T-helper 2 cell treated with Interferon-gamma antibody and Interleukin-4, amounts not matched to agents 5 μg/mL and 100 μg/mL, for 36 hours (primary cell): ENCODE measurements at regions not wholly inside any gene's neighbourhood (a gene's known extent, or its start where the extent isn't known, plus 50 kb on each side); places are given as distances from the start of the nearest gene placed in this dataset.

Experiments
- DNase-seq: peaks from one replicate; pipeline ENCODE4 v3.0.0; 2021; ENCODE audit warnings: low spot score
- H3K27ac Mint-ChIP-seq: one replicate; pipeline ENCODE4 v1.8.0; 2021; ENCODE audit warnings: mild to moderate bottlenecking, mixed read lengths
- H3K27me3 Mint-ChIP-seq: one replicate; pipeline ENCODE4 v1.8.0; 2021; ENCODE audit warnings: low read depth, mixed read lengths
- H3K36me3 Mint-ChIP-seq: one replicate; pipeline ENCODE4 v1.8.0; 2021; ENCODE audit warnings: low read depth, mixed read lengths
- H3K4me1 Mint-ChIP-seq: one replicate; pipeline ENCODE4 v1.8.0; 2021; ENCODE audit warnings: low read depth, mixed read lengths
- H3K4me3 Mint-ChIP-seq: one replicate; pipeline ENCODE4 v1.8.0; 2022; ENCODE audit warnings: mild to moderate bottlenecking, moderate library complexity, mixed read lengths
- H3K9me3 Mint-ChIP-seq: one replicate; pipeline ENCODE4 v1.8.0; 2021; ENCODE audit warnings: mixed read lengths

DNA sequence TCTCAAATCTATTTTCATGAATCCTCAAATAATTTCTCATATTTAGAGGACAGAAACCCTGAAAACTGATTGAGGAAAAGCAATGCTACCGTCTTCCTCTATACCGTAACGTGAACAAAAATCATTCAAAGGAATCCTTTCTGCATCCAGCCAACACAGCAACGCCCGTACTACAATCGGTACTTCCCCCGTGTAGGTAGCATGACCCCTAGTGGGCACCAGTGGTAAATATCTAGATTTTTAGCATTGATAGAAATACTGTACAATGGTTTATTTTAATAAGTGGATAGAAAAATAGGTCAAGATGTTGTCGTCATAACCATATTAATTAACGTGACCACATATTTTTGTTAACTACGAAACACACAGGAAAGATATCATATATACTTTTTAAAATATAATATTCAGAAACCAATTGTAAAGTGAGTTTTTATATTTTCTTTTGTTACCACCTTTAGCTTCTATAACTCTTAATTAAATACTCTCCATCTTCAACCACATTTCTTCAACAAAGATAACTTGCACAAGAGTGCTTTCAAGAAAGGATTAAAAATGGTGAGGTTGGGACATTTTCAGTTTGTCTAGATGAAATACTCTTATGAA, 194.1 kb downstream of the SS18 start:
- no peak overlapping the region for H3K27ac Mint-ChIP-seq
- no peak overlapping the region for H3K4me3 Mint-ChIP-seq
- no peak for DNase-seq
- no peaks in the 10 kb centered on the region for H3K36me3 Mint-ChIP-seq
- no peaks in the 10 kb centered on the region for H3K4me1 Mint-ChIP-seq
- peaks cover 3% of the 10 kb centered on the region for H3K27me3 Mint-ChIP-seq
- H3K9me3 Mint-ChIP-seq: no peaks in the 10 kb centered on the region

DNA sequence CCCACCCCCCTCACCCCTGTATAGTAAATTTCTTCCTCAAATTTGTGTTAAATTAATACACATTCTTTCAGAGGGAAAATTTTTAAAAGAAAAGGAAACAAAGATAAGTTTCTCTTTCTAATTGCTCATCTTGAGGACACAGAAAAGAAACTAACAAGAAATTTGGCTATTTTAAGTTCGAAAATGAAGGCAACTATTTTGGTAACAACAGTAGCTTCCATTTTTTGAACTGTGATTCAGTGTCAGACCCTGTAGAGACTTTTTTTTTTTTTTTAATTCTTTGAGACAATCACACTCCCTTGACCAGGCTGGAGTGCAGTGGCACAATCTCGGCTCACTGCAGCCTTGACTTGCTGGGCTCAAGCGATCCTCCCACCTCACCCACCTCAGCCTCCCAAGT, 194.9 kb downstream of the SS18 start:
- Mint-ChIP-seq H3K4me1 (no peaks in the 10 kb centered on the region), H3K4me3 (no peak overlapping the region), H3K36me3 (no peaks in the 10 kb centered on the region), H3K27ac (no peak overlapping the region), H3K27me3 (peaks cover 3% of the 10 kb centered on the region), H3K9me3 (no peaks in the 10 kb centered on the region)
- DNase-seq: no peak

DNA sequence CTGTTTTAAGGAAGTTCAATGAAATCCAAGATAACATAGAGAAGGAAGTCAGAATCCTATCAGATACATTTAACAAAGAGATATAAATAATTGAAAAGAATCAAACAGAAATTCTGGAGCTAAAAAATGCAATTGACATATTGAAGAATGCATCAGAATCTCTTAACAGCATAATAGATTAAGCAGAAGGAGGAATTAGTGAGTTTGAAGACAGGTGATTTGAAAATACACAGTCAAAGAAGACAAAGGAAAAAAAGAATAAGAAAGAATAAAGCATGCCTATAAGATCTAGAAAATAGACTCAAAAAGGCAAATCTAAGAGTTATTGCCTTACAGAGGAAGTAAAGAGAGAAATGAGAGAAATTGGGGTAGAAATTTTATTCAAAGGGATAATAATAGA, 204.1 kb downstream of the SS18 start:
- Mint-ChIP-seq H3K27ac (no peak overlapping the region), H3K36me3 (no peaks in the 10 kb centered on the region), H3K4me3 (no peak overlapping the region), H3K9me3 (no peaks in the 10 kb centered on the region), H3K4me1 (no peaks in the 10 kb centered on the region), H3K27me3 (no peaks in the 10 kb centered on the region)
- DNase-seq: no peak

DNA sequence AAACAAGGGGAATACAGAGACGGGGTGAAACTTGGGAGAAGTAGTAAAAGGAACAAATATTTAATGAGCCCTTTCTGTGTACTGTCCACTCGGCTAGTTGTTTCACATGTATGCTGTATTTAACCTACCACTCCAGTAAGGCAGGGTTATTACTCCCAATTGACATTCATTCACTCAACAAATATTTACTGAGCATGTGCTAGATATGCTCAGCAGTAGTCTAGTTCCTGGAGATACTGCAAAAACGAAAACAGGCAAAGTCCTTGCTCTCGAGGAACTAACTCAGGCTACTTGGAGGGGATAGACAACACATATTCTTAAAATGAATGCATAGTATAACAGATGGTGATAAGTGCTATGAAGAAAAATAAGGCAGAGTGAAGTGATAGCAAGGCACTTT, 207.3 kb downstream of the SS18 start:
- Mint-ChIP-seq H3K9me3 (no peaks in the 10 kb centered on the region), H3K27me3 (no peaks in the 10 kb centered on the region), H3K36me3 (no peaks in the 10 kb centered on the region), H3K4me3 (no peak overlapping the region), H3K4me1 (no peaks in the 10 kb centered on the region), H3K27ac (no peak overlapping the region)
- no peak for DNase-seq

DNA sequence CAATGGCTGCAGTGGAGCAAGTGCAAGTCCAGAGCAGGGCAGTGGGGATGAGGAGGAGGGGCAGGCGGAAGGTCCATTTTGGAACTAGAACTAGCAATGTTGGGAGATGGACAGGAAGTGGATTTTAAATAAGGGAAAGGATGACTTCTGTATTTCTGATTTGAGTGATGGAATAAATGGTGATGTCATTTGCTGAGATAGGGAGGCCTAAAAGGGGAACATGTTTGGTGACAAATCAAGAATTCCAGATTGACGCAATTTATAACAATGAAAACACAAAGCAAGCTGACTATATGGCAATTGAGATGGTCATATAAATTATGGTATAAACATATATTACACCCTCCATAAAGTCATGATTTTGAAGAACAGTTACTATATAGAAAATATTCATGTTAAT, 209.3 kb downstream of the SS18 start:
- Mint-ChIP-seq H3K4me1 (no peaks in the 10 kb centered on the region), H3K4me3 (no peak overlapping the region), H3K27me3 (no peaks in the 10 kb centered on the region), H3K27ac (no peak overlapping the region), H3K36me3 (no peaks in the 10 kb centered on the region), H3K9me3 (no peaks in the 10 kb centered on the region)
- DNase-seq: no peak

DNA sequence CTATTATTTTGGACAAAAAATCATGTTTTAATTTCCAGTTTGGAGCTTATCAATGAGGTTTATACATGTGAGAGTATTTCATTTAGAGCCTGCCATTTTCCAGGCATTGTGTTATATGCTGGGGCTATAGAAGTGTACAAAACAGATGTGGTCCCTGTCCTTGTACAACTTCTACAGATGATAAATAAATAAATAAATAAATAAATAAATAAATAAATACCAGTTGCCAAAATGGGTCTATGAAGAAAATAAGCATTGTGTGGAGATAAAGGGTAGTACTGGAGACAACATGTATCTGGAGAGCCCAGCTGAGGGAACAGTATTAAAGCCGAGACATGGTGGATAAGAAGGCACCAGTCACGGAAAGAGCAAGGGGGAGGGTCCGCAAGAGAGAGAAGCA, 210.0 kb downstream of the SS18 start:
- Mint-ChIP-seq H3K9me3 (no peaks in the 10 kb centered on the region), H3K27me3 (no peaks in the 10 kb centered on the region), H3K27ac (no peak overlapping the region), H3K36me3 (no peaks in the 10 kb centered on the region), H3K4me3 (no peak overlapping the region), H3K4me1 (no peaks in the 10 kb centered on the region)
- DNase-seq: no peak

DNA sequence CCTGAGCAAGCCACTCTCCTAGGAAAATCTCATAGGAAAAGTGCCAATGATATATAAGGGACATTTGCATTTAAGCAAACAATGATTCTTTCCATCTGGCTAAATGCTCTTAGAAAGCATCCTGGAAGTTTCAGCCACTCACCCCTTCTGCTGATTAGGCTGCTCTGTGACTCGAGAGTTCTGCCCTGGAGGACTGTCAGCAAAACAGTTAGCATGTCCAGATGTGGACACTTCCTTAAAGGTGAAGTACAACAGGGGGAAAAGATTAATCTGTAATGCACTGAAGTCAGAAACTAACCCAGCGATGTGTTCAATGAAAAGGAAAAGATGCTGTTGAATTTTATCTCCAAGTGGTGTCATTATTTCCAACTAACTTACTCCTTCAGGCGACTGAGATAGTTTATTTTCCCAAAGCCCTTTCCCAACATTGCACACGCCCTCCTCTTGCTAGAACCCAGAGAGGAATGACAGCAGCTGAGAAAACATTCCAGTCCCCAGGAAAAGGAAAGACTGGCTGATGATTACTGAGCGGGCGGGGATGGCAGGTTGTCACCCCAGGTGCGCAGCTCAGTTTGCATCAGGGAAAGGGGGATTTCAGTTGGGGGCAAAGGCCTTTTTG, 214.0 kb downstream of the SS18 start:
- no peak for DNase-seq
- no peaks in the 10 kb centered on the region for H3K9me3 Mint-ChIP-seq
- no peak overlapping the region for H3K4me3 Mint-ChIP-seq
- no peaks in the 10 kb centered on the region for H3K4me1 Mint-ChIP-seq
- H3K27me3 Mint-ChIP-seq: no peaks in the 10 kb centered on the region
- no peaks in the 10 kb centered on the region for H3K36me3 Mint-ChIP-seq
- no peak overlapping the region for H3K27ac Mint-ChIP-seq

DNA sequence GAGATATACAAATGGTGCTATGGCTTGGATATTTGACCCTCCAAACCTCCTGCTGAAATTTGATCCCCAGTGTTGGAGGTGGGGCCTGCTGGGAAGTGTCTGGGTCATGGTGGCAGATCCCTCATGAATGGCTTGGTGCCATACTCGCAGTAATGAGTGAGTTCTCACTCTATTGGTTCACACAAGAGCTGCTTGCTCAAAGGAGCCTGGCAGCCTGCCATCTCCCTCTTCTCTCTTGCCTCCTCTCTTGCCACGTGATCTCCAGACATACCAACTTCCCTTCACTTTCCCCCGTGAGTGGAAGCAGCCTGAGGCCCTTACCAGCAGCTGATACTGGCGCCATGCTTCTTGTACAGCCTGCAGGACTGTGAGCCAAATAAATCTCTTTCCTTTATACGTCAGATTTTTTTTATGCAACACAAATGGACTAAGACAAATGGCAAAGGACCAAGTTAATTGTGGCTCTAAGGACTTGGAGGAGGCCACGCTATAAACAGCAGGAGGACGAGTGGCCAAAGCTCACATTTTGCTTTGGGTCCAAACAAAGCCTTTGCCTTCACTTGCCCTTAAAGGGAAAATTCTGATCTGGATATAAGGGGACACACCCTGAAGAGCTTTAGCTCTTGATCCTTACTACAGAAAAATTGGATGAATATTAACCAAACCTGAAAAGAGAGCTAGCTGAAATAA, 214.7 kb downstream of the SS18 start:
- Mint-ChIP-seq H3K4me1 (no peaks in the 10 kb centered on the region), H3K9me3 (no peaks in the 10 kb centered on the region), H3K27ac (no peak overlapping the region), H3K36me3 (no peaks in the 10 kb centered on the region), H3K4me3 (no peak overlapping the region), H3K27me3 (no peaks in the 10 kb centered on the region)
- DNase-seq: no peak

DNA sequence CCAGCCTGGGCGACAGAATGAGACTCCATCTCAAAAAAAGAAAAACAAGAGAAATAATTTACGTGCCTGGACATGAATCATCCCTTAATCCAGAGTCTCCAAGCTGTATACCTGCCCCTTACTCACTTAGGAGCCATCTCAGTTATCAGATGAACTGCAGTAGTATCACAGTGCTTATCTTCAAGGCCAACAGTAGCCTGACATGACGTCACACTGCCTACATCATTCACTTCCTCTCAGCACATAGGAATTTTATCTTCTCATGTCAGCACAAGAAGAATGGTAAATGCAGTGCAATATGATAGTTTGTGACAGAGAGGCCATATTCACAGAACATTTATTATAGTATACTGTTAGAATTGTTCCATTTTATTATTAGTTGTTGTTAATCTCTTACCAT, 216.6 kb downstream of the SS18 start:
- H3K27me3 Mint-ChIP-seq: peaks cover 2% of the 10 kb centered on the region

DNA sequence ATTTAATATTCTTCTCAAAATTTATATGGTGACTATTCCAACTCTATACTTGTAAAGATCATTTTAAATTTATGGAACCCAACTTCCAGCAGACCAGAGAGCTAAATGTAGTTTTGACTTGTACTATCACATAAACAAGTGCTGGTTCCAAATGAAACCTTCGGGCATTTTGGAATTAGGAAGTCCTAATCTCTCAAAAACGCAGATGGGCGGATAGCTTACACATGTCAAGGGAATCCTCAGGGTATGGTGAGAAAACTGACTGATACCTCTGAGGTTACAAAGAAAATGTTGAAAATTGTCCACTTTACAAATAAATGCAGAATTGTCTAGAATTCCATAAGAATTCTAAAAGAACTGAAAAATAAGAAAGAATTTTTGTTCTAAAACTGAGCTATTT, 224.1 kb downstream of the SS18 start:
- peaks cover 2% of the 10 kb centered on the region for H3K27me3 Mint-ChIP-seq
- H3K4me1 Mint-ChIP-seq: no peaks in the 10 kb centered on the region
- H3K4me3 Mint-ChIP-seq: no peak overlapping the region
- no peak overlapping the region for H3K27ac Mint-ChIP-seq
- DNase-seq: no peak
- H3K36me3 Mint-ChIP-seq: no peaks in the 10 kb centered on the region
- H3K9me3 Mint-ChIP-seq: no peaks in the 10 kb centered on the region

More for the DNA sequence above, 216.6 kb downstream of the SS18 start:
- Mint-ChIP-seq H3K27ac (no peak overlapping the region), H3K4me3 (no peak overlapping the region), H3K4me1 (no peaks in the 10 kb centered on the region), H3K36me3 (no peaks in the 10 kb centered on the region), H3K9me3 (no peaks in the 10 kb centered on the region)
- no peak for DNase-seq

DNA sequence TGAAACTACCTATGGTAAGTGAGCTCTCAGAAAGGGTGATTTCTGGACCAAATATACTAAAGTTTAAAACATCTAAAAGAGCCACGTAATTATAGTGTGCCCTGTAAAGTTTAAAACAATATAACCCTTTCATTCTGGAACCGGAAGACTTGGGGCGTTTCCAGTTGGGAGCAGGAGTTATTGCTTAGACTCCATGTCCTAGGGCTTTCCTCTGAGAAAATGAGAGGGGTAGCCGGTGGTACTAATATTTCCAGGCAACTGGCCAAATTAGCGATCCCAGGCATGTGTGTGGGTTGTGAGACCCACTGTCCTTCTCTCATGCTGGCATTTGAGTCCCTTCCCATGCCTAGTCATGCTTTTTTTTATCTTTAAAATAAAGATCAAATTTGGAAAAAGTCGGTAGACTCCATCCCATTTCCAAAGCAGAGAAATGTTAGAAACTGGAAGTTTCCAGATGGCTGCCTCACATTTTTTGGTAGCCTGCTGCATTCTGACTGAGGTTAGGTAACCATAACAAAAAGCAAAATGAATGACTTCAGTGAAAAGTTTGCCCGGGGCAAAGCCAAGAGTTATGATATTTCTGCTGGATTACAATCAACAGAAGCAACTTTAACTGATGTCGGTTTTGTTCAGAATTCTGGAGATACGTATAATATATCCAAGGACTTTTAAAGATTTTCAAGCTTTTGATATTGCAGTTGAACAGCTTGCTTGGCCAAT, 227.4 kb downstream of the SS18 start:
- Mint-ChIP-seq H3K4me3 (no peak overlapping the region), H3K27ac (no peak overlapping the region), H3K27me3 (no peaks in the 10 kb centered on the region), H3K36me3 (no peaks in the 10 kb centered on the region), H3K4me1 (no peaks in the 10 kb centered on the region), H3K9me3 (no peaks in the 10 kb centered on the region)
- no peak for DNase-seq

DNA sequence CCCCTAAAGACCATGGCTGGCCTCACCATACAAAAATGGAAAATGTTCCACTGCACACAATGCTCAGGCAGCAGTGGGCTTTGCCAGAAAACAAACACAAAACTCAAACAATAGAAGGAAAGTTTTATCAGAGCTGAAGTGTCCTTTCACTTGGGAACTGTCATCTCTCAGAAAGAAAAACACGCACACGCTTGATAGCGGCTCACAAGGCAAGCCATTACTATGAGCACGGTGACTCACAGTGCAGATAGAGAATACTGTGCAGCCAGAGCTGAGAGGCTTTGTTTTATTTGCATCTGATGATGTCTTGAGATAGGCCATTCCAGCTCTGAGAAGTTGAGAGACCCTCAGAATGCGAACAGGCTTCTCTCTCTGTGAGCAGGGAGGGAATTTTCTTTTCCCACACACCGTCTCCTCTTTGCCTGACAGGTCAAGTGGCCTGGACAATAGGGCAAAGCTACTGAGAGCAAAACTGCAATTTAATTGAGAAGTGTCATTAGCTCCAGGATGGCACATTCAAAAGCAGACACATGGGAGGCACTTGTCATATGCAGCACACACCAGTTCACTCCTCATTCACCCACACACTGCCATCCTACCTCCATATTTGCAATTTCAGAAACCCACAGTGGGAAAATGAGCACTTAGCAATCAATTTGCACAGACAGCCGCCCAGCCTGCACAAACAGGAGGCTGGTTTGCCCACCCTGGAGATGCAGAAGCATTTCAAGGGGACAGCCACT, 236.6 kb downstream of the SS18 start:
- H3K9me3 Mint-ChIP-seq: no peaks in the 10 kb centered on the region

DNA sequence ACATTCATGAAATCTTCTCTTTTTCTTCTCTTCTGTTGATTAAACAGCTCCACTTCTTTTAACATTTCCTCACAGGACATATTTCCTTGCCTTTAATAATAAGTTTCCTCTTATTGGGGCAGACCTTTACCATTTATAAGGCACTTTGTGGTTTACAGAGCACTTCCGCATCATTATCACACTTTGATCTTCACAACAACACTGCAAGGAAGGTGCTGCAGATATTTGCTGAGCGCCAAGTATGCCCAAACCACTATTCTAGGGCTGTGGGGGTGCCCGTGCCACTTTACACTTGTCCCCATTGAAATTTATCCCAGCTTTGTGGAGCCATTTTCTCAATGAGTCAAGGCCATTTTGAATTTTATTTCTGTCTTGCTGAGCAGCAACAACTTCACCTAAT, 246.6 kb downstream of the SS18 start:
- no peaks in the 10 kb centered on the region for H3K36me3 Mint-ChIP-seq

More for the DNA sequence above, 236.6 kb downstream of the SS18 start:
- no peaks in the 10 kb centered on the region for H3K36me3 Mint-ChIP-seq
- no peak overlapping the region for H3K27ac Mint-ChIP-seq
- no peak overlapping the region for H3K4me3 Mint-ChIP-seq
- DNase-seq: no peak
- no peaks in the 10 kb centered on the region for H3K27me3 Mint-ChIP-seq
- H3K4me1 Mint-ChIP-seq: no peaks in the 10 kb centered on the region

DNA sequence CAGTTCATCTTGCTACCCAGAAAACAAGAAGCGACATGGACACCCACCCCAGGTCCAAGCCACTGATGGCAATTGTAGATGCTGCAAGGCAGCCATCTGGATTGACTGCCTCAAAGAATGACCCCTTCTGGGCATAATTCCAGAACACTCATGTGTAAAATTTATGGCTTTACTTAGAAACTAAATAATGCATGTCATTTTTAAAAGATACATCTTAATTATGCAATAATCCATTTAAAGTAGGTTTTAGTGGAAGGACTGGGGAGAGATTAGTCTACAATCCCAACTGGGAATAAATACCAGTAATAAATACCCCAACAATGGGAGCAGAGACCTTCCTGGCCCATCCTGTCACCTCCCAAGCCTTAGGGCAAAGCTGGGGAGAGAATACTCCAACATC, 247.7 kb downstream of the SS18 start:
- Mint-ChIP-seq H3K4me3 (no peak overlapping the region), H3K27me3 (no peaks in the 10 kb centered on the region), H3K9me3 (no peaks in the 10 kb centered on the region), H3K36me3 (no peaks in the 10 kb centered on the region), H3K4me1 (peaks cover 2% of the 10 kb centered on the region), H3K27ac (no peak overlapping the region)
- no peak for DNase-seq

More for the DNA sequence above, 246.6 kb downstream of the SS18 start:
- DNase-seq: no peak
- H3K4me3 Mint-ChIP-seq: no peak overlapping the region
- H3K9me3 Mint-ChIP-seq: no peaks in the 10 kb centered on the region
- no peak overlapping the region for H3K27ac Mint-ChIP-seq
- peaks cover 2% of the 10 kb centered on the region for H3K4me1 Mint-ChIP-seq
- H3K27me3 Mint-ChIP-seq: no peaks in the 10 kb centered on the region
